GM23338 (cell line): ENCODE measurements at regions not wholly inside any gene's neighbourhood (a gene's known extent, or its start where the extent isn't known, plus 50 kb on each side); places are given as distances from the start of the nearest gene placed in this dataset. TPM values are rescaled to one million over a fixed set of nuclear protein-coding genes. Genes with fewer than 3 reads are reported as not detected.
"Not testable (repeated sequence)": the region's sequence is repeated elsewhere in the genome, so short reads cannot be mapped to it uniquely, and the experiment has no call there.

ENCODE experiments used
- ATAC-seq: fragments of 200-7000 bp; cut with Tn5 transposase; 3 replicates; pipeline ENCODE4 v1.9.1; 2020
- DNase-seq: peaks from one replicate; pipeline ENCODE4 v3.0.0-alpha.2; 2015; ENCODE audit warnings: low spot score
- H2AFZ ChIP-seq: fragments of 200-600 bp; sonication (generic); 2 replicates; pipeline ENCODE4 v1.8.0; 2016; ENCODE audit warnings: antibody characterized with exemption, mild to moderate bottlenecking, moderate library complexity
- H3F3A ChIP-seq: fragments of 200-600 bp; sonication (generic); replicated peaks from 2 replicates; pipeline ENCODE4 v1.8.0; 2017; ENCODE audit warnings: antibody characterized with exemption, mixed run types, low read depth
- H3K27ac ChIP-seq: fragments of 200-600 bp; sonication (generic); 2 replicates; pipeline ENCODE4 v1.6.1; 2016; ENCODE audit warnings: low read depth
- H3K27me3 ChIP-seq: fragments of 200-600 bp; sonication (generic); 2 replicates; pipeline ENCODE4 v1.8.0; 2016; ENCODE audit warnings: mild to moderate bottlenecking, mixed run types, moderate library complexity; ENCODE audit not compliant: insufficient read depth
- H3K36me3 ChIP-seq: fragments of 200-600 bp; sonication (generic); 2 replicates; pipeline ENCODE4 v1.8.0; 2016; ENCODE audit warnings: mild to moderate bottlenecking; ENCODE audit not compliant: insufficient read depth
- H3K4me1 ChIP-seq: fragments of 200-600 bp; sonication (generic); 2 replicates; pipeline ENCODE4 v1.8.0; 2016; ENCODE audit warnings: mild to moderate bottlenecking, moderate library complexity; ENCODE audit not compliant: insufficient read depth
- H3K4me2 ChIP-seq: fragments of 200-600 bp; sonication (generic); 2 replicates; pipeline ENCODE4 v1.7.1; 2017; ENCODE audit warnings: mixed run types
- H3K4me3 ChIP-seq: fragments of 200-600 bp; sonication (generic); 2 replicates; pipeline ENCODE4 v1.6.1; 2016; ENCODE audit warnings: mixed run types
- H3K79me2 ChIP-seq: fragments of 200-600 bp; sonication (generic); replicated peaks from 2 replicates; pipeline ENCODE4 v1.8.0; 2017; ENCODE audit warnings: mild to moderate bottlenecking; ENCODE audit not compliant: insufficient read depth
- H3K9me2 ChIP-seq: fragments of 200-600 bp; sonication (generic); 2 replicates; pipeline ENCODE4 v1.8.0; 2017; ENCODE audit not compliant: insufficient read depth
- H4K20me1 ChIP-seq: fragments of 200-600 bp; sonication (generic); replicated peaks from 2 replicates; pipeline ENCODE4 v1.8.0; 2017; ENCODE audit warnings: mild to moderate bottlenecking; ENCODE audit not compliant: insufficient read depth
- H3K27ac Mint-ChIP-seq: 2 replicates; pipeline ENCODE4 v1.8.0; 2020; ENCODE audit warnings: inconsistent platforms, mild to moderate bottlenecking, moderate library complexity, mixed read lengths
- H3K27me3 Mint-ChIP-seq: 3 replicates; pipeline ENCODE4 v1.8.0; 2022; ENCODE audit warnings: low read depth, mild to moderate bottlenecking, moderate library complexity, mixed read lengths, inconsistent platforms; ENCODE audit not compliant: insufficient read depth, poor library complexity
- H3K36me3 Mint-ChIP-seq: 3 replicates; pipeline ENCODE4 v1.8.0; 2021; ENCODE audit warnings: low read depth, mild to moderate bottlenecking, inconsistent platforms, moderate library complexity, mixed read lengths
- H3K4me1 Mint-ChIP-seq: 3 replicates; pipeline ENCODE4 v1.8.0; 2020; ENCODE audit warnings: mild to moderate bottlenecking, inconsistent platforms, mixed read lengths
- H3K4me3 Mint-ChIP-seq: 3 replicates; pipeline ENCODE4 v1.8.0; 2021; ENCODE audit warnings: moderate library complexity, mild to moderate bottlenecking, inconsistent platforms, mixed read lengths
- H3K9me3 Mint-ChIP-seq: 3 replicates; pipeline ENCODE4 v1.8.0; 2020; ENCODE audit warnings: moderate library complexity, mild to moderate bottlenecking, inconsistent platforms, mixed read lengths
- microRNA-seq: library from miRNA; unstranded; fragments of <30 nt; microRNA quantifications from one replicate; pipeline ENCODE4, GENCODE V29; 2017
- small RNA-seq: library from RNA; depleted of rRNA; stranded (forward); fragments of <200 nt; gene quantifications from one replicate; pipeline ENCODE3, GENCODE V24; 2014; ENCODE audit warnings: low replicate concordance

- H3K9me2 ChIP-seq, H3K4me2 ChIP-seq, H3K27me3 Mint-ChIP-seq, H4K20me1 ChIP-seq, H3K9me3 Mint-ChIP-seq, H3K27ac Mint-ChIP-seq, H2AFZ ChIP-seq, H3K4me3 Mint-ChIP-seq, H3K79me2 ChIP-seq, H3K36me3 Mint-ChIP-seq, H3K27ac ChIP-seq, H3K27me3 ChIP-seq, DNase-seq, H3F3A ChIP-seq, H3K4me1 ChIP-seq, ATAC-seq, H3K36me3 ChIP-seq, H3K4me3 ChIP-seq: not testable (repeated sequence)
- peaks cover 13% of the 10 kb centered on the region for H3K4me1 Mint-ChIP-seq
These were observed 143.3 kb downstream of the AVL9 start for GRCh38 chr7:32638479-32639121.

Small RNA genes lying in the stretch of these regions (microRNA-seq; reads per million reads assigned to microRNA genes)
- not detected for gene MIR550A2
- not detected for gene MIR550B2

Small RNA genes lying in the stretch of these regions (small RNA-seq; reads per million reads assigned to genes)
- not detected for gene AC018645.1
- gene MIR550A2 = not detected
- not detected for gene RF00322
